Neural crest cell (in vitro differentiated cells): ENCODE measurements at regions not wholly inside any gene's neighbourhood (a gene's known extent, or its start where the extent isn't known, plus 50 kb on each side); places are given as distances from the start of the nearest gene placed in this dataset.

ENCODE experiments used
- DNase-seq: peaks from one replicate; pipeline ENCODE4 v3.0.0; 2021; ENCODE audit warnings: low read depth, mixed read lengths, low spot score
- H3K27ac Mint-ChIP-seq: one replicate; pipeline ENCODE4 v1.8.0; 2021; ENCODE audit warnings: mild to moderate bottlenecking, mixed read lengths; ENCODE audit not compliant: unreplicated experiment
- H3K27me3 Mint-ChIP-seq: 2 replicates; pipeline ENCODE4 v1.8.0; 2021; ENCODE audit warnings: low read depth, mild to moderate bottlenecking, mixed read lengths
- H3K36me3 Mint-ChIP-seq: 2 replicates; pipeline ENCODE4 v1.8.0; 2021; ENCODE audit warnings: low read depth, mild to moderate bottlenecking, mixed read lengths
- H3K4me1 Mint-ChIP-seq: 2 replicates; pipeline ENCODE4 v1.8.0; 2021; ENCODE audit warnings: mixed read lengths
- H3K4me3 Mint-ChIP-seq: one replicate; pipeline ENCODE4 v1.8.0; 2021; ENCODE audit warnings: mild to moderate bottlenecking, mixed read lengths
- H3K9me3 Mint-ChIP-seq: 2 replicates; pipeline ENCODE4 v1.8.0; 2021; ENCODE audit warnings: mixed read lengths
- TF ChIP-seq, protein P1 (sequence below): fragments of 200-600 bp; sonication (generic); conservative IDR thresholded peaks from 2 replicates; pipeline ENCODE4 v1.5.0; 2021; ENCODE audit warnings: antibody characterized with exemption, mild to moderate bottlenecking

DNA sequence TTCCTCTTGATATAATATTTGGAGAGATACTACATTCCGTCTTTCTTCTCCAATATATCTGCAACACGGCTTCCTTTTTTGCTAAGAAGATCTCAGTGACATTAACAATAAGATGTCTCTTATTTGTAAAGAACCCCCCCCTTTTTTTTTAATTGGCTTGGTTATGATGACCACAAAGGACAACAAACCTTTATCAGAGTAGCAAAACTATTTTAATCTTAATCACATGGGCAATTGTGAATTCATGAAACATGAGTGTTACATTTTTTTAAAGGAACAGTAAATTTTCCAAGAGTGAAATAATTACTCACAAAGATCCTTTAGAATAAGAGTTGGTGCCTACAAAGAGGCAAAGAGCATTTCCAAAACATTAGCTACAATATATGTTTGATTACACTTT is 554.1 kb downstream of the MAT2B start:
- no peaks in the 10 kb centered on the region for H3K36me3 Mint-ChIP-seq
- no peaks in the 10 kb centered on the region for H3K27me3 Mint-ChIP-seq
- TF ChIP-seq, protein P1, sequence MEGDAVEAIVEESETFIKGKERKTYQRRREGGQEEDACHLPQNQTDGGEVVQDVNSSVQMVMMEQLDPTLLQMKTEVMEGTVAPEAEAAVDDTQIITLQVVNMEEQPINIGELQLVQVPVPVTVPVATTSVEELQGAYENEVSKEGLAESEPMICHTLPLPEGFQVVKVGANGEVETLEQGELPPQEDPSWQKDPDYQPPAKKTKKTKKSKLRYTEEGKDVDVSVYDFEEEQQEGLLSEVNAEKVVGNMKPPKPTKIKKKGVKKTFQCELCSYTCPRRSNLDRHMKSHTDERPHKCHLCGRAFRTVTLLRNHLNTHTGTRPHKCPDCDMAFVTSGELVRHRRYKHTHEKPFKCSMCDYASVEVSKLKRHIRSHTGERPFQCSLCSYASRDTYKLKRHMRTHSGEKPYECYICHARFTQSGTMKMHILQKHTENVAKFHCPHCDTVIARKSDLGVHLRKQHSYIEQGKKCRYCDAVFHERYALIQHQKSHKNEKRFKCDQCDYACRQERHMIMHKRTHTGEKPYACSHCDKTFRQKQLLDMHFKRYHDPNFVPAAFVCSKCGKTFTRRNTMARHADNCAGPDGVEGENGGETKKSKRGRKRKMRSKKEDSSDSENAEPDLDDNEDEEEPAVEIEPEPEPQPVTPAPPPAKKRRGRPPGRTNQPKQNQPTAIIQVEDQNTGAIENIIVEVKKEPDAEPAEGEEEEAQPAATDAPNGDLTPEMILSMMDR, result no peak
- no peak overlapping the region for H3K27ac Mint-ChIP-seq
- H3K9me3 Mint-ChIP-seq, result peaks cover 3% of the 10 kb centered on the region
- H3K4me3 Mint-ChIP-seq, result no peak overlapping the region
- no peaks in the 10 kb centered on the region for H3K4me1 Mint-ChIP-seq
- DNase-seq, result no peak

DNA sequence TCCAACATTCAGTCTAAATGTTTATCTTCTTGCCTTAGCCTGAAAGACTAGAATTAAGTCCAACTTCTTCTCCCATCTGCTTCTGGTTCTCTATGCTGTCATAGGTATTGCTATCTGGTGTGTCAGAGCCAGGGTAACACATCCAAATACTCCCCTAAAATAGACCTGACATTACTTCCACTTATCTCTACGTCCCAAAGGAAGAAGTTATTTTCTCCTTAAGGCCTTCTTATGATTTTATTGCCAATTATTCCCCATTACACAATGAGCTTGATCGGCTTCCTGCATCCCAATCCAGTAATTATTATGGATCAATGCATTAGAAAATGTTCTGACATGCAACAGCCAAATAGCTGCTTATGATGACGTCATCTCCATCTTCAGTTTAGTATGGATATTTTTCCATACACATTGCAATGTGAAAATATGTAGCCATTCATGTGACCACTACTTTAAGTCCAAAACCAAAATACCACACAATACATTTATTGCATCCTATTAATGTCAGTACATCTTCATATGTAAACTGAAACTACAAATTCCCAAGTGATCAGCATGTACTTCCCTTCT is 555.5 kb downstream of the MAT2B start:
- Mint-ChIP-seq H3K36me3 (no peaks in the 10 kb centered on the region), H3K27me3 (no peaks in the 10 kb centered on the region), H3K4me1 (no peaks in the 10 kb centered on the region), H3K27ac (no peak overlapping the region), H3K9me3 (no peaks in the 10 kb centered on the region), H3K4me3 (no peak overlapping the region)
- TF ChIP-seq, protein P1, result no peak
- no peak for DNase-seq

DNA sequence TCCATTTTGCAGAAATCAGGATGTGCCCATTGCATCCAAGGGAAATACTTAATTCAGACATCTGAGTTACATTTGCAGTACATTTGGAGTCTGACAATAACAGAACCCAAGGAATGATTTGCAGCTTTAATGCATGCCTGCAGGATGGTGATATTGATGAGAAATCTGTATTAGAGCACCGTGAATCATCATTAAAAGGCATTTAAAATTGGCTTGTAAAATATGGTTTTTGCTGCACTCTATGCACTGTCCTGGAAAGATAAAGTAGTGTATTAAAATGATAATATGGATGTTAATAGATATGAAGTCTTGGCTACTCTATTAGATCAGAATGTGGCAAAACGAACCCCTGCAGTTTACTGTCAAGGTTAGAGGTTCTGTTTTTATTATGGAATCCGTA is 556.9 kb downstream of the MAT2B start:
- Mint-ChIP-seq H3K4me3 (no peak overlapping the region), H3K36me3 (no peaks in the 10 kb centered on the region), H3K4me1 (no peaks in the 10 kb centered on the region), H3K27ac (no peak overlapping the region), H3K27me3 (no peaks in the 10 kb centered on the region), H3K9me3 (no peaks in the 10 kb centered on the region)
- DNase-seq, result no peak
- TF ChIP-seq, protein P1, result no peak

DNA sequence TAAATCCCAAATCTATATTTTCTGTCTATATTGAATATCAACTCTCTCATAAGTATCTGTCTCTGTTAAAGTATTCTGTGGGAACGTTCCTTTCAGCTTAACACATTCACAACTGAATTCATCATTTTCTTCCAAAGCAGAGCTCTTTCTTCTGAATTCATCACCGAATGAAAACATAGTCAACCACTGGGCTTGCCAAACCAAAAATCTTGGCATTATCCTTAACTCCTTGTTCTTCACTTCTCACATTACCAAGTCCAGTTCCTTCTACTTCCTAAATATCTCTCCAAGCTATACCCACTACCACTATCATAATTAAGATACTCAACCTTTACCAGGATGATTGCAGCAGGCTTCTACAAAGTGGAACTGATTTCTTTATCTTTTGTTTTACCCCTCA is 559.8 kb downstream of the MAT2B start:
- no peak for DNase-seq
- Mint-ChIP-seq H3K4me3 (no peak overlapping the region), H3K9me3 (no peaks in the 10 kb centered on the region), H3K36me3 (no peaks in the 10 kb centered on the region), H3K27me3 (no peaks in the 10 kb centered on the region), H3K27ac (no peak overlapping the region), H3K4me1 (no peaks in the 10 kb centered on the region)
- TF ChIP-seq, protein P1, result no peak

DNA sequence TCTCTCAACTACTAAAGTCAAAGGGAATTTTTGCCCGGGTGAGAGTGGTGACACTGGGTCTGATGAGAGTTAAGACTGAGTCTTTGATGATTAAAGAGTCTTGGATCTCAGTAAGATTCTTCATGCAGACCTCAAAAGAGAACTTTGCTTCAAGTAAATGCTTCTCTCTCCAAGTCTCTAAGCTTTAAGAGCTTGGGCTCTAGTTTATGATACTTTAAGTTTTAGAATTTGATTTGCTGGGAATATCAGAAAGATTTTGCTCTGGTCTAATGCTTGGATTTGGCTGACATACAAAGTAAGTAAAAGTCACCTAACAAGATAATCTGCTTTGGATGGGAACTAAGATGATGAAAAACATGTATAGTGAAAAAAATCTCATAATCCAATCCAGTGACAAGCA is 566.3 kb downstream of the MAT2B start:
- Mint-ChIP-seq H3K27ac (no peak overlapping the region), H3K4me3 (no peak overlapping the region), H3K4me1 (no peaks in the 10 kb centered on the region), H3K27me3 (no peaks in the 10 kb centered on the region), H3K9me3 (no peaks in the 10 kb centered on the region), H3K36me3 (no peaks in the 10 kb centered on the region)
- TF ChIP-seq, protein P1, result no peak
- DNase-seq, result no peak

DNA sequence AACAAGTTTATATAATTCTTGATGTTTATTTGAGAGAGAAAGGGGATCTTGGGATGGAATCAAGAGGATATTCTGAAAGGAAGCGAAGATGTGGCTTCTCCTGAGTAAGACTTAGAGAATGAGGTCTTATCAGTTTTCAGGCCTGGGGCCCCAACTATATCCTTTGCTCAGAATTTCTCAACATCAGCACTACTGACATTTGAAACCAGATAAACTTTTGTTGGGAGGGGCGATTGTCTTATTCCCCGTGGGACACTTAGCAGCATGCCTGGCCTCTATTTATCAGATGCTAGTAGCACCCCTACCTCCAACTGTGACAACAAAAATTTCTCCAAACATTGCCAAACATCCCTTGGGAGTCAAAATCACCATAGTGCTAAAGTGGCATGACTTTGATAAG is 567.7 kb downstream of the MAT2B start:
- TF ChIP-seq, protein P1, result no peak
- Mint-ChIP-seq H3K27me3 (no peaks in the 10 kb centered on the region), H3K4me1 (no peaks in the 10 kb centered on the region), H3K27ac (no peak overlapping the region), H3K4me3 (no peak overlapping the region), H3K36me3 (no peaks in the 10 kb centered on the region), H3K9me3 (no peaks in the 10 kb centered on the region)
- DNase-seq, result no peak
